Astrocyte of the spinal cord (primary cell): ENCODE measurements at regions not wholly inside any gene's neighbourhood (a gene's known extent, or its start where the extent isn't known, plus 50 kb on each side); places are given as distances from the start of the nearest gene placed in this dataset.

ENCODE experiments used
- DNase-seq: peaks from one replicate; pipeline ENCODE4 v3.0.0; 2011; ENCODE audit warnings: low read depth, low spot score
- H3K4me3 ChIP-seq: 2 replicates; pipeline ENCODE4 v1.5.1; 2011; ENCODE audit warnings: low read depth, mild to moderate bottlenecking, low read length, moderate library complexity
- CTCF ChIP-seq: IDR thresholded peaks from 2 replicates; pipeline ENCODE4 v1.5.1; 2012; ENCODE audit warnings: low read depth, mild to moderate bottlenecking, low read length, inconsistent platforms
- in situ Hi-C: cut with HindIII; loops from 2 replicates; pipeline ENCODE4 v1.10.0; 2017; ENCODE audit warnings: low sequenced_read_pairs

GRCh38 chr3:11703146-11703545, 59.4 kb upstream of the VGLL4 start:
- no peak overlapping the region for H3K4me3 ChIP-seq
- no peak for DNase-seq
- no peak for TF ChIP-seq CTCF
- in situ Hi-C loops = no loop called here

- H3K4me3 ChIP-seq = no peak overlapping the region
- in situ Hi-C loops = no loop called here
- no peak for TF ChIP-seq CTCF
- DNase-seq = no peak
Observed at GRCh38 chr3:11699083-11699427, 55.3 kb upstream of the VGLL4 start.

- in situ Hi-C loops = no loop called here
- no peak overlapping the region for H3K4me3 ChIP-seq
- DNase-seq = no peak
- TF ChIP-seq CTCF = no peak
Observed at GRCh38 chr3:11698326-11699082, 54.8 kb upstream of the VGLL4 start.

- no peak overlapping the region for H3K4me3 ChIP-seq
- no peak for TF ChIP-seq CTCF
- no peak for DNase-seq
- in situ Hi-C loops = no loop called here
Observed at GRCh38 chr3:11697701-11698100, 54.0 kb upstream of the VGLL4 start.

GRCh38 chr3:11696054-11696453, 52.3 kb upstream of the VGLL4 start:
- in situ Hi-C loops = no loop called here
- H3K4me3 ChIP-seq = no peak overlapping the region
- TF ChIP-seq CTCF = no peak
- DNase-seq = no peak
